PC-9 (cell line): ENCODE measurements at regions not wholly inside any gene's neighbourhood (a gene's known extent, or its start where the extent isn't known, plus 50 kb on each side); places are given as distances from the start of the nearest gene placed in this dataset.

Experiments
- BruUV-seq: library from RNA; stranded (reverse); fragments of 400-500 nt; replicated peaks from 2 replicates; lab custom pipeline; 2021; lab: Mats Ljungman, UMichigan
- CTCF ChIA-PET: fragments of 300-600 bp; sonication (Branson Sonifier 250); formaldehyde crosslinking; loops from one replicate; lab custom pipeline; 2022; ENCODE audit warnings: antibody characterized with exemption; lab: Charles Lee
- POLR2A ChIA-PET: fragments of 300-600 bp; sonication (Branson Sonifier 250); formaldehyde crosslinking; loops from one replicate; lab custom pipeline; 2022; ENCODE audit warnings: antibody characterized with exemption; ENCODE audit not compliant: unreplicated experiment; lab: Charles Lee
- DNase-seq, 2 experiments: peaks; one replicate each; pipeline versions ENCODE4 v3.0.0 to v3.0.0-alpha.2; 2015 to 2022; ENCODE audit warnings: mixed read lengths in 1 of 2
- H2AFZ ChIP-seq: fragments of 200-600 bp; sonication (generic); 2 replicates; pipeline ENCODE4 v1.8.1; 2017; ENCODE audit warnings: antibody characterized with exemption
- H3F3A ChIP-seq: fragments of 200-600 bp; sonication (generic); 2 replicates; pipeline ENCODE4 v1.8.1; 2017; ENCODE audit warnings: antibody characterized with exemption, mild to moderate bottlenecking, low read depth; ENCODE audit not compliant: insufficient read depth
- H3K27ac ChIP-seq: fragments of 200-600 bp; sonication (generic); 2 replicates; pipeline ENCODE4 v1.6.1; 2016; ENCODE audit warnings: mixed run types
- H3K27me3 ChIP-seq: fragments of 200-600 bp; sonication (generic); 2 replicates; pipeline ENCODE4 v1.6.1; 2016; ENCODE audit warnings: low read depth, mixed run types; ENCODE audit not compliant: insufficient read depth
- H3K36me3 ChIP-seq: fragments of 200-600 bp; sonication (generic); 2 replicates; pipeline ENCODE4 v1.6.1; 2016; ENCODE audit warnings: low read depth, mixed run types
- H3K4me1 ChIP-seq: fragments of 200-600 bp; sonication (generic); replicated peaks from 2 replicates; pipeline ENCODE4 v1.6.1; 2016; ENCODE audit warnings: mixed run types; ENCODE audit not compliant: insufficient read depth
- H3K4me2 ChIP-seq: fragments of 200-600 bp; sonication (generic); 2 replicates; pipeline ENCODE4 v1.6.1; 2017; ENCODE audit warnings: mixed run types
- H3K4me3 ChIP-seq: fragments of 200-600 bp; sonication (generic); 2 replicates; pipeline ENCODE4 v1.6.1; 2016; ENCODE audit warnings: mixed run types
- H3K79me2 ChIP-seq: fragments of 200-600 bp; sonication (generic); 2 replicates; pipeline ENCODE4 v1.6.1; 2017; ENCODE audit warnings: low read depth, mixed run types
- H3K9me2 ChIP-seq: fragments of 200-600 bp; sonication (generic); 2 replicates; pipeline ENCODE4 v1.8.1; 2017; ENCODE audit warnings: mild to moderate bottlenecking; ENCODE audit not compliant: insufficient read depth
- H3K9me3 ChIP-seq: fragments of 200-600 bp; sonication (generic); 2 replicates; pipeline ENCODE4 v1.8.1; 2016; ENCODE audit warnings: low read depth; ENCODE audit not compliant: insufficient read depth
- H4K20me1 ChIP-seq: fragments of 200-600 bp; sonication (generic); 2 replicates; pipeline ENCODE4 v1.8.1; 2017; ENCODE audit not compliant: insufficient read depth
- EZH2 ChIP-seq: fragments of 200-600 bp; sonication (generic); IDR thresholded peaks from 2 replicates; pipeline ENCODE4 v1.8.0; 2017; ENCODE audit warnings: antibody characterized with exemption, low read depth
- intact Hi-C: fragments of 100-400 bp; cut with micrococcal nuclease; formaldehyde crosslinking; loops from one replicate; pipeline ENCODE4 v1.10.0; 2022; ENCODE audit not compliant: unreplicated experiment
- TF ChIP-seq, protein P1 (sequence below): fragments of 200-600 bp; sonication (generic); conservative IDR thresholded peaks from 2 replicates; pipeline ENCODE4 v1.6.1; 2017; ENCODE audit warnings: mixed run types, antibody characterized with exemption, mild to moderate bottlenecking, moderate library complexity

DNA sequence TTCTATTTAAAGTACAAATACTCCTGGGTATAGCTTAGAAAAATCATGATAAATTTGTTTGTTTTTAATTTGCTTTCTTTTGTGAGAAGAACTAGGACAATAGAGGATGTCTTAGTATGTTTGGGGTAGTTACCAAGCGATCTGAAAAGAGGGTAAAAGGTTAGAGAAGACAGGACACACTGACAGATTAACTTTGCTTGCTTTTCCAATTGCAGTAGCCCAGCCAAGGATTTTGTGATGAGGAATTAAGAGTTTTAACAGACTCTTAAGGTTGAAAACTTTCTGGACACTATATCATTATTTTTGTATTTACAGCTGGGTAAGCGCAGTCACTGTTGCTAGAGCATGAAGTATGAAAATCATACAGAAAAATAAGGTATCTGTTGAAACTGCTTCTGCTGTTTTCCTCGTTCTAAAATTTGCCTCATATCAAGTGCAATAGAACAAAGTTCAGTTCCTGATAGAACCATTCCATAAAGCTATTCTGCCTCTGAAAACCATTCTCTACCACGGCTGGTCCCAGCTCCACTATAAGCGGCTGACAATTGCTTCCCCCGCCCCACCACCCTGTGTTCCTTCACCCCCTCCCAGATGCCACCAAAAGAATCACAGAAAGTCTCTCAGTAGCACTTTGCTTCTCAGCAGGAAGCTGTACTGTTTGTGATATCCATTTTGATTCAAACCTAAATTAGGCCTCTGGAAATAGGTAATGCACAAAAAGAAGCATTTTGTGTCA lies 413.4 kb downstream of the BCAT1 start:
- no peak for DNase-seq
- Histone ChIP-seq H3K27me3 (peaks cover 48% of the 10 kb centered on the region), H3K4me1 (no peaks in the 10 kb centered on the region), H2AFZ (no peak overlapping the region), H3K36me3 (no peaks in the 10 kb centered on the region), H3K9me3 (no peaks in the 10 kb centered on the region), H3K27ac (no peak overlapping the region), H3K9me2 (no peaks in the 10 kb centered on the region), H3K79me2 (no peaks in the 10 kb centered on the region), H3F3A (no peaks in the 10 kb centered on the region), H3K4me3 (no peak overlapping the region), H4K20me1 (no peaks in the 10 kb centered on the region), H3K4me2 (no peak overlapping the region)
- CTCF ChIA-PET, result no interaction called here
- intact Hi-C loops, result no loop called here
- TF ChIP-seq EZH2, result no peak
- TF ChIP-seq, protein P1, sequence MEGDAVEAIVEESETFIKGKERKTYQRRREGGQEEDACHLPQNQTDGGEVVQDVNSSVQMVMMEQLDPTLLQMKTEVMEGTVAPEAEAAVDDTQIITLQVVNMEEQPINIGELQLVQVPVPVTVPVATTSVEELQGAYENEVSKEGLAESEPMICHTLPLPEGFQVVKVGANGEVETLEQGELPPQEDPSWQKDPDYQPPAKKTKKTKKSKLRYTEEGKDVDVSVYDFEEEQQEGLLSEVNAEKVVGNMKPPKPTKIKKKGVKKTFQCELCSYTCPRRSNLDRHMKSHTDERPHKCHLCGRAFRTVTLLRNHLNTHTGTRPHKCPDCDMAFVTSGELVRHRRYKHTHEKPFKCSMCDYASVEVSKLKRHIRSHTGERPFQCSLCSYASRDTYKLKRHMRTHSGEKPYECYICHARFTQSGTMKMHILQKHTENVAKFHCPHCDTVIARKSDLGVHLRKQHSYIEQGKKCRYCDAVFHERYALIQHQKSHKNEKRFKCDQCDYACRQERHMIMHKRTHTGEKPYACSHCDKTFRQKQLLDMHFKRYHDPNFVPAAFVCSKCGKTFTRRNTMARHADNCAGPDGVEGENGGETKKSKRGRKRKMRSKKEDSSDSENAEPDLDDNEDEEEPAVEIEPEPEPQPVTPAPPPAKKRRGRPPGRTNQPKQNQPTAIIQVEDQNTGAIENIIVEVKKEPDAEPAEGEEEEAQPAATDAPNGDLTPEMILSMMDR, result no peak
- POLR2A ChIA-PET, result no interaction called here
- no TSS peak for BruUV-seq

DNA sequence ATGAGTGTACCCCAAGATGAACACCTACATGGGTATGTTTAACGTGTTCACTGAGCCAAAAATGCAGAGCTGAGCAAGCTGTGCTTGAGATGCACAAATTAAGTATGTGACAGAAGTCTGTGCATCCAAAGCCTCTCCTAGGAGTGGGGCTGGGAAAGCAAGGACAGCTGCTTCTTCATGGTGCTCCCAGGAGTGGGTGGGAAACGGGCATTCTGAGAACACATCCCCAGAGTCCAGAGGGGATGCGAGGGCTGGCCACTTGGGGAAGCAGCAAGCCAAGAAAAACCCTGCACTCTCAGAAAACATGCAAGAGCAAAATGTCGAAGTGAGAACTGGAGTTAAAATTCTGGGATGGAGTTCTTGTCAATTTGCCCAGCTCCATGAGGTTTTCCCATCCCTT lies 414.3 kb downstream of the BCAT1 start:
- POLR2A ChIA-PET, result no interaction called here
- intact Hi-C loops, result no loop called here
- Histone ChIP-seq H4K20me1 (no peaks in the 10 kb centered on the region), H3K9me3 (no peaks in the 10 kb centered on the region), H3K4me2 (no peak overlapping the region), H3K4me1 (no peaks in the 10 kb centered on the region), H3K4me3 (no peak overlapping the region), H2AFZ (no peak overlapping the region), H3K36me3 (no peaks in the 10 kb centered on the region), H3F3A (no peaks in the 10 kb centered on the region), H3K9me2 (no peaks in the 10 kb centered on the region), H3K27ac (no peak overlapping the region), H3K27me3 (peaks cover 56% of the 10 kb centered on the region), H3K79me2 (no peaks in the 10 kb centered on the region)
- no peak for DNase-seq
- no peak for TF ChIP-seq EZH2
- TF ChIP-seq, protein P1, result no peak
- no TSS peak for BruUV-seq
- CTCF ChIA-PET, result no interaction called here

DNA sequence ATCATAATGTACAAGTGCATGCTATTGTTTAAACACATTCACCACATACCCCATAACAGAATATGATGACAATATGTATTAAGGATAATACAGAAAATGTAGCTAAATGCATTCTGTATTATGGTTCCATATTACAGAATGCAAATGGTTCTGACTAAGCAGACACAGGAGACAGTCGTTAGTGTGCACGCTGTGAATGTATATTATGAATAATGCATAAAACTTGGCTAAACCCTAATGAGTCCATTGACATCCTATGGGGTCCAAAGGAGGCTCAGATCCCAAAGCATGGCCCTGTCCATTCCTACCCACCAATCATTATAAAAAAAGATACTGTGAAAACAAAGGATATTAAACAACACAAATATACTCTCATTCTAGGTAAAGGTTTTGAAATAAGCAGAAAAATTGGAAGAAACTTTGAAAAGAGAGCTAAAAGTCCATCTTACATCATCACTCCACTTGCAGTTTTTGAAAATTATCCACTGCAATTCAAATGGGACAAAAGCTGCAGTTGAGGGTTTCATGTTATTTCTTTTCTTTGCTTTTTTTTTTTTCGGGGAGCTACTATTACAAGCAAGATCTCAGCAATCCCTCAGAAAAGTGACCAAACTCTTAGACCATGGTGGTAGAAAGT lies 415.1 kb downstream of the BCAT1 start:
- intact Hi-C loops, result no loop called here
- CTCF ChIA-PET, result no interaction called here
- Histone ChIP-seq H3F3A (no peaks in the 10 kb centered on the region), H3K4me2 (no peak overlapping the region), H3K9me2 (no peaks in the 10 kb centered on the region), H3K4me1 (no peaks in the 10 kb centered on the region), H3K79me2 (no peaks in the 10 kb centered on the region), H3K27ac (no peak overlapping the region), H3K9me3 (no peaks in the 10 kb centered on the region), H3K36me3 (no peaks in the 10 kb centered on the region), H3K4me3 (no peak overlapping the region), H2AFZ (no peak overlapping the region), H4K20me1 (no peaks in the 10 kb centered on the region), H3K27me3 (peaks cover 64% of the 10 kb centered on the region)
- BruUV-seq, result no TSS peak
- POLR2A ChIA-PET, result no interaction called here
- no peak for DNase-seq
- TF ChIP-seq EZH2, result no peak
- TF ChIP-seq, protein P1, result no peak
